Activated CD8-positive, alpha-beta memory T cell treated with anti-CD3 and anti-CD28 coated beads for 1 hour (primary cell): ENCODE measurements at regions not wholly inside any gene's neighbourhood (a gene's known extent, or its start where the extent isn't known, plus 50 kb on each side); places are given as distances from the start of the nearest gene placed in this dataset.

Experiments used
- DNase-seq, 2 donors: peaks; one replicate each; pipeline ENCODE4 v3.0.0-alpha.2; 2020; ENCODE audit warnings: low read depth in 1 of 2; ENCODE audit errors: extremely low read depth in 1 of 2

GRCh38 chr18:41269294-41269693 is 685.7 kb upstream of the PIK3C3 start:
- DNase-seq = no peak

GRCh38 chr18:41268271-41268670 is 686.8 kb upstream of the PIK3C3 start:
- DNase-seq = no peak

GRCh38 chr18:41266616-41267015 is 688.4 kb upstream of the PIK3C3 start:
- no peak for DNase-seq

DNA sequence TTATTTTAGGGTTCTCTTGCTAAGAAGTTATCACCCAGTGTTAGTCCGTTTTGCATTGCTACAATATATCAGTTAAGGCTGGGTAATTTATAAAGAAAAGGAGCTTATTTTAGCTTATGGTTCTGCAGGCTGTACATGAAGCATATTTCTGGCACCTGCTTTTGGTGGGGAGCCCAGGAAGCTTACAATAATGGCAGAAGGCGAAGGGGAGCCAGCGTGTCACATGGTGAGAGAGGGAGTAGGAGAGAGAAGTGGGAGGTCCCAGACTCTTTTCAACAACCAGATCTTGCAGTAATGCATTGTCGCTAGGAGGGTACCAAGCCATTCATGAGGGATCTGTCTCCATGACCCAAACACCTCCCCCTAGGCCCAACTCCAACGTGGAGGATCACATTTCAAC is 688.8 kb upstream of the PIK3C3 start:
- DNase-seq = no peak

GRCh38 chr18:41265047-41265446 is 690.0 kb upstream of the PIK3C3 start:
- no peak for DNase-seq

DNA sequence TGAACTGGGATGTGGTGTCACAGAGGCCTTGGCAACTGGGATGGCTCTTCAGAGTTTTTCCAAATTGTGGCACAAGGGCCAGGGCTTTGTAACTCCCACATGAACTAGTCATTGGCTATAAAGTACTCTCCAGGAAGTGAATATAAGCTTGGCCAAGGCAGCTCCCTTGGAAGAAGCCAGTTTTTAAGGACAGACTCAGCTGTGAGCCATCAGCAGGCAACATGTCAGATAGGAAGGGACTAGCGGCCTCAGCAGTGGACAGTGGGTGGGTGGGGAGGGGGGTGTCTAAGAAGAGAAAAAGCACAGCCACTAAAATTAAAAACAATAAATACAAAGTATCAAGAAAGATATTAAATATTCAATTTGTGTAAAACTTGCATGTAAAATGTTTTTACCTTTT is 691.1 kb upstream of the PIK3C3 start:
- DNase-seq = no peak

- DNase-seq = no peak
Measured at GRCh38 chr18:41262688-41263087, 692.3 kb upstream of the PIK3C3 start.

GRCh38 chr18:41244591-41245037 is 710.4 kb upstream of the PIK3C3 start:
- DNase-seq = no peak

DNA sequence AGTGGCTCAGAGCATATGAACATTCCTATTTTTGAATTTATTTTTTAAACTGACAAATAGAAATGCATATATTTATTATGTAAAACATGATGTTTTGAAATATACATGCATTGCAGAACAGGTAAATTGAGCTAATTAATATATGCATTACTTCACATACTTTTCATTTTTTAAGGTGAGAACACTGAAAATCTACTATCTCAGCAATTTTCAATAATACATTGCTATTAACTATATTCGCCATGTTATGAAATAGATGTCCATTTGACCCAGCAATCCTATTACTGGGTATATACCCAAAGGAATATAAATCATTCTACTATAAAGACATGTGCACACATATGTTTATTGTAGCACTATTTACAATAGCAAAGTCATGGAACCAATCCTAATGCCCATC is 717.7 kb upstream of the PIK3C3 start:
- DNase-seq = no peak

GRCh38 chr18:41231681-41232080 is 723.4 kb upstream of the PIK3C3 start:
- no peak for DNase-seq

DNA sequence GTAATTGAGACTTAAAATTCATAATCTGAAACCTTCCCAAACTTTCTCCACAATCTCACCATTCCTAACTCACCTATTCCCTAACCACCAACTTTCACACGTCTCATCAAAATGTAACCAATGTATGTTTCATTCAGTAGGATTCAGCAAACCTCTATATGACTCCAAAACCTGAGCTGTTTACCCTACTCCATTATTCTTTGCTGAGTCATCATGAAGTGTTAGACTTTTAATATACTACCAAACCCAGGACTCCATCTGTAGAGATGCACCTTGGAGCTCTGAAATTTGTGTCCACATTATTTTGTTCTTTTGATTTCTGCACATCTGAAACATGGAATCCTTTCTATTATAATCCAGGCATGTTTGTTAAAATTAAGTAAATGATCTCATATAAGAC is 727.0 kb upstream of the PIK3C3 start:
- DNase-seq = no peak

- no peak for DNase-seq
Measured at GRCh38 chr18:41226911-41227310, 728.1 kb upstream of the PIK3C3 start.

DNA sequence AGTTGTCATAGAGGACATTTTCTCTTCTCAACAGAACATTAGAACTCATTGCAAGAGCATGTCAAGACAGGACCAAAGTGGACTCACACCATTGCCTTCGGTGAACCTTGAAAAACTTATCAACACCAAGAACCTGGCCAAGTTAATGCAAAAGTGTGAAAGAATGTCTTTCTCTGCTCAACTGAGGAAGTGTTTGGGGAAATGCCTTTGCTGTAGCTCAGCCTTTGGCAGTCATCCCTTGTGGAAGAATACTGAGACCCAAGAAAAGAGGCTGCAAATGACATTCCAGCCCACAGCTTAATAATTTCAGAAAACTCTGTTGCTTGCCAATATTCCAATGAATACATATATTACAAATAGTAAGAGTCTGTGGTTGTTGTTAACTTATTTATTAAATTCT is 728.8 kb upstream of the PIK3C3 start:
- no peak for DNase-seq

- no peak for DNase-seq
Measured at GRCh38 chr18:41216341-41217003, 738.6 kb upstream of the PIK3C3 start.

DNA sequence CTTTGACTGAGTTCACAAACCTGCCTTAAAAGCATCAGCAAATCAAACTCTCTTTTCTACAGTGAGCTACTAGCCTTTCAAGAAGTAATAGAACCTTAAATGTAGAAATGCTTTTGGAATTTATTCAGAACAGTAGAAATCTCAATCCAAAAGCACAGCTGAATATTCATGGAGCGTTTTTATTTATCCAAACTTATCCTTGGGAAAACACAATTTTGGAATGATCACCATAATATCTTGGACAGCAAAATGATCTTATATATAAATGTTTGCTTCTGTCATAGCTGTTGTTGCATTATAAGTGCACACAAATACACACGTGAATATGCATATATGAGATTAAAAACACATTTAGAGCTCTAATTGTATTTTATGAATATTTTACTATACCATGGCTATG is 747.3 kb upstream of the PIK3C3 start:
- DNase-seq = no peak

DNA sequence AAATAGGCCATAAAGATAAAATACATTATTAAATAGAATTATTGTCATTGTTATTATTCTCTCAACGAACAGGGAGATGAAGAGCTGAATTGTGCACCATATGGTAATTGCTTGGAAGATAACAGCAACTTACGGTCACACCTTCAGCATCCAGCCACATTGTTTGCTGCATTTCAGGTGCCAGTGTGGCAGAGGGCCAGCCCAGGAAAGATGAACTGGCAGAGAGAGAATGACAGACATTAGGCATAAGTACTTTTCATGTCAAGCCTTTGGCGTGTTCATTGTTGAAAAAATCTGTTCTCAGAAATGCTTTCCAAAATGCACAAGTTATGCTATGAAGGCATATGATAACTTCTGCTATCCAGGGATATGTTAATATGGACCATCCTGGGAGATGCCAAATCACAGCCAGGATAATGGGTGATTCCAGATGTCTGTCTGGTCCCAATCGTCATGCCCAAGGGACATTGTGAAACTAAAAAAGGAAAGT is 748.6 kb upstream of the PIK3C3 start:
- no peak for DNase-seq

GRCh38 chr18:41199212-41199611 is 755.8 kb upstream of the PIK3C3 start:
- DNase-seq = no peak

DNA sequence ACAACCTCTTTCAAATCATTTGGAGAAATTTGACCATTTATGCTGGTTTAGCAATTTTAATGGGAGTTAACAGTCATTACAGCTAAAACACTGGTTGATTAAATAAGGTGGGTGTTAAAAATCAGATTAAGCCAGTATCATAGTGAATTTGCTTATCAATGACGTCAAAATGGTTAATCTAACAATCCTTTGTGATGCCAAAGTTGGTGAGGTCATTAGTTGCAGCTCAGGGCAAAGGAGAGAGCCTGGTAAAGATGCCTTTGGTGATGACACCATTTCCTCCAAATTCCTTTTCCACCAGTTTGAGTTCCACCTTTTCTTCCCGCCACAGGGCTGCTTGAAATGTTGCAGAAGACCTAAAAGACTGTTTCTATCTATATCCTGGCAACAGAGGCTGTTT is 757.1 kb upstream of the PIK3C3 start:
- DNase-seq = no peak

DNA sequence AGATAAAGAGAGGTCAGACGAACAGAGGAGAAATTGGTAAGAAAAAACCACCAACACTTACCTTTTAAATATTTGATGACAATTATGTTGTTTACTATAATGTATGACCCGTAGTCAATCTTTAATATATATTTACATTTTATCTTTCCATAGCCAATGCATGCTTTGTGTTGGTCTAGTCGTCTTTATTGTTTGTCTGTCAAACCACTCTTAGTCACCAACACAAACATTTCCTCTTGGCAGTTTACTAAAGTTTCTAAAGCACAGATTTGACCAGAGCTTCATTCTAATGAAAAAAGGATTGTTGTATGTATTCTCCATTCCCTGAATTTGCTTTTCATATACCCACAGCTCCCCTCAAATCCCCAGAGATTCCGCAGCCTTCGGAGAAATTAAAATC is 784.7 kb upstream of the PIK3C3 start:
- DNase-seq = no peak

DNA sequence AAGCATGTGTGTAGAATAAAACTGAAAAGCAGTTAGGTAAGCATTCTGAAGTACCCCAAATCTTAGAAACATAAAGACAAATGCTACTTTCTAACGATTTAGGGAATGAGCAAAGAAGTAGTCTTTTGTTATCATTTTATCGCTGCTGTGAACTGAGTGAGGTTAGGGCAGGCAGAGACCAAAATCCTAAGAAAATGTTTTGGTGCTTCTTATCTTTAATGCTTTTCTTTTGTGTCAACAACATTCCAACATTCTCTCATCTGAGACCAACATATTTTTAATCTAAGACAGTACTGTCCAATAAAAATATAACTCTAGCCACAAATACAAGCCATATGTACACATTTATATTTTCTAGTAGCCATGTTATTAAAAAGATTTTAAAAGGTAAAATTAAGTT is 789.4 kb upstream of the PIK3C3 start:
- DNase-seq = no peak

DNA sequence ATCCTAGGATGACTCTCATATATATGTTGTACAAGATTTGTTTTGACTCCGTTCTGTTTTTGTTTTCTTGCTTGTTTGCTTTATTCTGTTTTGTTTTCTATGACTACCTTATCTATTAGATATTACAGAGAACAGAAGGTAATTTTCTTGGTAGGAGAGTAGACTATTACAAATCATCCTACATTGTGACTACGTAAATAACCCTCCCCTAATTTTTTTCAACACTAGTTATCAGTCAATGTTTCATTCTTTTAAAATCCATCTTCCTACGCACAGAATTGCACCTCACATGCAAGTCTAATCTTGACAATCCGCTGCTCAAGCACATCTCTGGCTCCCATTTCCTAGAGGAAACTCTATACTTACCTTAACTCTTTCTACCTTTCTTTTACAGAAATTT is 792.3 kb upstream of the PIK3C3 start:
- no peak for DNase-seq

GRCh38 chr18:41162191-41162590 is 792.8 kb upstream of the PIK3C3 start:
- no peak for DNase-seq
